IMR-90 (cell line): ENCODE measurements at regions not wholly inside any gene's neighbourhood (a gene's known extent, or its start where the extent isn't known, plus 50 kb on each side); places are given as distances from the start of the nearest gene placed in this dataset.

Source experiments
- BHLHE40 ChIP-seq: fragments of 150-350 bp; IDR thresholded peaks from 2 replicates; pipeline ENCODE4 v1.6.1; 2016; ENCODE audit warnings: mild to moderate bottlenecking, low read depth, low read length
- CEBPB ChIP-seq: IDR thresholded peaks from 2 replicates; pipeline ENCODE4 v1.6.1; 2012; ENCODE audit warnings: low read depth, low read length, improper control_type of control experiment
- CHD1 ChIP-seq: IDR thresholded peaks from 2 replicates; pipeline ENCODE4 v1.6.1; 2012; ENCODE audit warnings: low read depth, low read length, improper control_type of control experiment
- CTCF ChIP-seq: conservative IDR thresholded peaks from 2 replicates; pipeline ENCODE4 v1.5.1; 2012; ENCODE audit warnings: mild to moderate bottlenecking, low read depth, low read length, improper control_type of control experiment
- FOS ChIP-seq: fragments of 150-350 bp; IDR thresholded peaks from 2 replicates; pipeline ENCODE4 v1.6.1; 2016; ENCODE audit warnings: low read depth, low read length
- MAFK ChIP-seq: IDR thresholded peaks from 2 replicates; pipeline ENCODE4 v1.6.1; 2012; ENCODE audit warnings: low read depth, low read length, improper control_type of control experiment
- MAZ ChIP-seq: IDR thresholded peaks from 2 replicates; pipeline ENCODE4 v1.6.1; 2012; ENCODE audit warnings: low read depth, mild to moderate bottlenecking, low read length, improper control_type of control experiment, moderate library complexity, borderline replicate concordance
- MXI1 ChIP-seq: IDR thresholded peaks from 2 replicates; pipeline ENCODE4 v1.6.1; 2012; ENCODE audit warnings: low read depth, mild to moderate bottlenecking, low read length, moderate library complexity, borderline replicate concordance
- POLR2A ChIP-seq: IDR thresholded peaks from 2 replicates; pipeline ENCODE4 v1.6.1; 2012; ENCODE audit warnings: mild to moderate bottlenecking, low read depth, low read length
- RAD21 ChIP-seq: IDR thresholded peaks from 2 replicates; pipeline ENCODE4 v1.6.1; 2012; ENCODE audit warnings: low read length, improper control_type of control experiment
- RCOR1 ChIP-seq: IDR thresholded peaks from 2 replicates; pipeline ENCODE4 v1.6.1; 2012; ENCODE audit warnings: mild to moderate bottlenecking, low read length, improper control_type of control experiment; ENCODE audit not compliant: insufficient replicate concordance
- SMC3 ChIP-seq: fragments of 150-350 bp; IDR thresholded peaks from 2 replicates; pipeline ENCODE4 v1.6.1; 2016; ENCODE audit warnings: low read depth, mild to moderate bottlenecking, antibody characterized with exemption, low read length, moderate library complexity
- USF2 ChIP-seq: fragments of 150-350 bp; IDR thresholded peaks from 2 replicates; pipeline ENCODE4 v1.6.1; 2017; ENCODE audit warnings: mild to moderate bottlenecking, antibody characterized with exemption, low read length, low read depth

- no peak for TF ChIP-seq POLR2A
- TF ChIP-seq CTCF = no peak
- TF ChIP-seq RAD21 = no peak
- no peak for TF ChIP-seq CEBPB
- no peak for TF ChIP-seq SMC3
- TF ChIP-seq BHLHE40 = no peak
- TF ChIP-seq RCOR1 = no peak
- no peak for TF ChIP-seq MAZ
- no peak for TF ChIP-seq CHD1
- TF ChIP-seq USF2 = no peak
- TF ChIP-seq FOS = no peak
- TF ChIP-seq MXI1 = no peak
- TF ChIP-seq MAFK = no peak
These were observed 189.3 kb upstream of the CRY1 start for GRCh38 chr12:107282628-107283027.
